SJCRH30 (cell line): ENCODE measurements at regions not wholly inside any gene's neighbourhood (a gene's known extent, or its start where the extent isn't known, plus 50 kb on each side); places are given as distances from the start of the nearest gene placed in this dataset.
A peak's percentile ranks its signal among the peaks of the same experiment; 100 is the strongest.

ENCODE experiments used
- DNase-seq, 2 experiments: peaks; one replicate each; pipeline ENCODE4 v3.0.0-alpha.2; 2015 to 2020
- H3K27ac ChIP-seq: fragments of 250-450 bp; sonication (Bioruptor Pico); 2 replicates; pipeline ENCODE4 v1.5.1; 2020; ENCODE audit warnings: mild to moderate bottlenecking, moderate library complexity
- H3K27me3 ChIP-seq: fragments of 250-450 bp; sonication (Bioruptor Pico); 2 replicates; pipeline ENCODE4 v1.5.1; 2020; ENCODE audit warnings: mild to moderate bottlenecking, moderate library complexity
- H3K36me3 ChIP-seq: fragments of 250-450 bp; sonication (Bioruptor Pico); 2 replicates; pipeline ENCODE4 v1.5.1; 2020; ENCODE audit warnings: mild to moderate bottlenecking, moderate library complexity
- H3K4me1 ChIP-seq: fragments of 250-450 bp; sonication (Bioruptor Pico); 2 replicates; pipeline ENCODE4 v1.5.1; 2020; ENCODE audit warnings: mild to moderate bottlenecking, moderate library complexity
- H3K4me3 ChIP-seq: fragments of 250-450 bp; sonication (Bioruptor Pico); 2 replicates; pipeline ENCODE4 v1.5.1; 2020; ENCODE audit warnings: mild to moderate bottlenecking, moderate library complexity
- H3K9me3 ChIP-seq: fragments of 250-450 bp; sonication (Bioruptor Pico); replicated peaks from 2 replicates; pipeline ENCODE4 v1.5.1; 2020; ENCODE audit warnings: mild to moderate bottlenecking, moderate library complexity

DNA sequence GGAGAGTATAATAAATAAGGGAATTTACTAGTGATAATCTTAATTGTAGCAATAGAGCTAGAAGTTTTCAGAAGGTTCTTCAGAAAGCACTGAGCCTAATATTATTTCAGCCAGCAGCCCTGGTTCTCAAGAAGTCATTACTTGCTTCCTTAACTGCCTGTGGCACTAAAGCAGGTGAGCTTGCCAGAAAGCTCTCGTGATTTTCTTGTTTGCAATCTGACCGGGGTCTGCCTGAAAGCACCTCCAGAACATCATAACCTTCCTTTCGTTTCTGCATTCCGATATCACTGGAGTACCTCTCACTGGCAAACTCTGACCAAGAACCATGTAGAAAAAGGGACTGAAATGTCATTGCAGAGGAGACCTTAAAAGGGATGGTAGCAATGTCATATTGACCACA, 510.3 kb downstream of the ZIC1 start:
- Histone ChIP-seq H3K27ac (no peak overlapping the region), H3K9me3 (no peaks in the 10 kb centered on the region; the same call in 1 of the 2 replicates), H3K4me1 (no peaks in the 10 kb centered on the region), H3K4me3 (no peak overlapping the region), H3K27me3 (no peaks in the 10 kb centered on the region), H3K36me3 (no peaks in the 10 kb centered on the region)
- DNase-seq = no peak

DNA sequence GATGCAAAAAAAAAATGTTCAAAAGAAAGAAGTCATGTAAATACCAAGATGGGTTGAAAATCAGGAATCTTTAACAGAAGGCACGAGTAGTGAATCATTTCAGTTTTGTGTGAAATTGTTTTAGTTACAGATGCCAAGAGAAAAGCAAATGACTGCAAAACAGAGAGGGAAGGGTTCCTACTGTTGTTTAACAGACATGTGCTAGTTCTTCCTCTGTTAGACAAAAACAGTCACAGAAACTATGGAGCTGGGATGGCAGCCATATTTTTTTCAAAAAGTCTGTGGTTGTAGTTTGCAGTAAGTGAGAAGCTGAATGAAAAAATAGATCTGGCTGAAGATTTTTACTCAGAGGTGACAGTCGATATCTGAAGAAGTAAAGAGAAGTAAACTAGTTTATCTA, 511.9 kb downstream of the ZIC1 start:
- H3K27ac ChIP-seq = no peak overlapping the region
- H3K36me3 ChIP-seq = no peaks in the 10 kb centered on the region
- no peak overlapping the region for H3K4me3 ChIP-seq
- no peak for DNase-seq
- H3K4me1 ChIP-seq = no peaks in the 10 kb centered on the region
- no peaks in the 10 kb centered on the region for H3K27me3 ChIP-seq
- H3K9me3 ChIP-seq = no peaks in the 10 kb centered on the region; the same call in 1 of the 2 replicates

DNA sequence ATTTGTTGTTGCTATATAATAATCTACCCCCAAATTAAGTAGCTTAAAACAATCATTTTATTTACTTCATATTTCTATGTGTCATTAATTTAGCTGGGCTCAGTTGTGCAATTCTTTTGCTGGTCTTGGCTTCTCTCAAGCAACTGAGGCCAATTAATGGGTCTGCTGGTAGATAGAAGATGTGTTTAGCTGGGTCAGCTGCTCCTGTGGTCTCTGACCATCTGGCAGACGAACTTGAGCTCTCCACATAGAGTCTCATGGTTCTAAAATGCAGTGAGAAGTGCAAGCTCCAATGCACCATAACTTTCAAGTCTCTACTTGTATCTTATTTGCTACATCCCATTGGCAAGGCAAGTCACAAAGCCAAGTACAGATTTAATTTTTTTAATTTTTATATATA, 515.6 kb downstream of the ZIC1 start:
- Histone ChIP-seq H3K27ac (no peak overlapping the region), H3K27me3 (no peaks in the 10 kb centered on the region), H3K4me1 (no peaks in the 10 kb centered on the region), H3K9me3 (no peaks in the 10 kb centered on the region; the same call in 1 of the 2 replicates), H3K4me3 (no peak overlapping the region), H3K36me3 (no peaks in the 10 kb centered on the region)
- DNase-seq = peak in 1 of 2 experiments; percentile 39

DNA sequence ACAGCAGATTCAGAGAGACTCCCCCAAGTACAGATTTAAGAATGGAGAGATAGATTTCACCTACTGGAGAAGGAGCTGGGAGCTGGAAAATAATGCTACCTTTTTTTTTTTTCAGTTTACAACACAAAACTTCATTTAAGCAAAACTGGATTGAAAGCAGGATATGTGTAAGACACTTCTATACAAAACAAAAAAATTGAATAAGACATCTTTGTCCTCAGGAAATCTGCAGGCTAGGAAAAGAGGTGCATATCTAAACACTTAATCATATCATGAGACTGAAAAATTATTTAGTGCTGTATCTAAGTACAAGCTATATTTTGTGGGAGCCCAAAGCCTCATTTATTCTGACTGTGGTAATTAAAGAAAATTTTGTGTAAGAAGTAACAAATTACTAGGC, 516.1 kb downstream of the ZIC1 start:
- Histone ChIP-seq H3K4me3 (no peak overlapping the region), H3K27me3 (no peaks in the 10 kb centered on the region), H3K27ac (no peak overlapping the region), H3K4me1 (no peaks in the 10 kb centered on the region), H3K36me3 (no peaks in the 10 kb centered on the region), H3K9me3 (no peaks in the 10 kb centered on the region)
- no peak for DNase-seq

DNA sequence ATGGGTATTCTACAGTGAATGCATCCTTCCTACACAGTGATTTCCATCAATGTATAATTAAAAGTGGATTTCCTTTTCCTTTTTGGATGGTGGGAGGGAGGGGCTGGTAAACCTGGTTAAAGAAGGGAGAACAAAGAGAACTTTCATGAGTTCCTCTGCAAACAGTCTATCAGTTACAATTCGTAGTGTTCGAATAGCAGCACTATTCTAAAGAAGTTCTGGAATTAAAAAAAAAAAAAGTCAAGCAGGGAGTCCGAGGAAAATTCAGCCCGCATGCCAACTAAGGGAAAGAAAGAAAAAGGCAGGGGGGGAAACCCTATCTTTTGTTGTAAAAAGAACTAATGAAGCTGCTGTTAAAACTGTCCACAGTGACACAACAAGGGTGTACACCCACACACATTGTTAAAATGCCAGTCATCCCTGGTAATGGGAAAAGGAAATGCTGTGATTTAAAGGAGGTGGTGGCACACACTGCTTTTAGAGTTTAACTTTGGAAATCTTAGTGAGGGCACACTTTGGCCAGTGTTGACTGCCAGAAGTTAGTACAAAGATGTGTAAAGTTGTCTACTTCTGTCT, 521.2 kb downstream of the ZIC1 start:
- H3K9me3 ChIP-seq = no peaks in the 10 kb centered on the region
- H3K4me1 ChIP-seq = peaks cover 10% of the 10 kb centered on the region
- H3K36me3 ChIP-seq = no peaks in the 10 kb centered on the region
- peak in 1 of 2 experiments; percentile 9 for DNase-seq
- no peak overlapping the region; the same call in 1 of the 2 replicates for H3K27ac ChIP-seq
- H3K4me3 ChIP-seq = no peak overlapping the region
- H3K27me3 ChIP-seq = no peaks in the 10 kb centered on the region

DNA sequence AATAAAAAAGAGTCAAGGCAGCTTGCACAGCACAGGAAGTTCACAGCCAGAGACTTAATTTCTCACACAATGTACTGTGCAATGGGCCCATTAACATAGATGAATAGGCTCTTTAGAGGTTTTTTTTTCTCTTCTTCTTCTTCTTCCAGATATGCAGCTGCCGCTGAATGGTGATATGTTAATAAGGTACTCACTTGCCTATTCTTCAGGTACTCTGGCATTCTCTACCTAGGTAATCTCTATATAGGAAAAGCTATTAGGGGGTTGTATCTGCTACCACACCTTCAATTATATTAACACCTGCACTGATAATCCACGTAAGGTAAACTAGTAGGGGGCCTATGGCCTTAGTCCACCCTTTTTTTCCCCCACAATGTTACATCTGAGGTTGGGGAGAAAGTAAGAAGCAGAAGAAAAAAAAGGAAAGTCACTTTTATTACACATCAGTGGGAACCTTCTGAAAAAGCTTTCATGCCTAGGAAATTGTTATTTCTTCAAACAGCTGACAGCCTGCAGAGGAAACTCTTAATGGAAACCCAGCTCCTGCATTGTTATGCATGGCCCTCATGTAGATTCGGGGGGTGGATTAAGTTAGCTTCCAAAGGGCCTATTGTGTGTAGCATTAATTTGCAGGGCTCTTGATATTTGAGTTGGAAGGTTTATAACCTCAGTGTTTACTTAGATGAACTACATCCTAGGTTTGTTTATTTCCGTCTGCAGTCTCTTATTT, 525.5 kb downstream of the ZIC1 start:
- no peaks in the 10 kb centered on the region for H3K36me3 ChIP-seq
- peak; percentile 42 to 72 for DNase-seq
- H3K9me3 ChIP-seq = no peaks in the 10 kb centered on the region
- peak overlapping the region; percentile 21 for H3K27ac ChIP-seq
- peaks cover 48% of the 10 kb centered on the region for H3K4me1 ChIP-seq
- no peaks in the 10 kb centered on the region for H3K27me3 ChIP-seq
- no peak overlapping the region for H3K4me3 ChIP-seq

DNA sequence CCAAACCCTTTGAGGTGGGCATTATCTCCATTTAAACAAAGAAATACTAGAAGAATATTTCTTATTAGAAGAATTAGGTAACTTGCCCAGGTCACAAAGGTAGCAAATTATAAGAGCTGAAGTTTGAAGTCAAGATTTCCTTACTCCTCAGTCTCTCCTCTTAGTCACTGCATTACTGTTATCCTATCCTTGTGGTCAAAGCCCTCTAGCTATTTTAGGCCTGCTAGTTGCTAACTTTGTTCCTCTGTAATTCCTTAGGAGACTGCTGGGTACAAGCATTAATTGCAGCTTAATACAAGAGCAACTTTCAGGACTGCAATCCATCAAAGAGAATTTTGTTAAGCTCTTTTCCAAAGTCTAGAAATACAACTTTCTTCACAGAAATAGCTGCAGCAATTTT, 528.2 kb downstream of the ZIC1 start:
- Histone ChIP-seq H3K4me3 (no peak overlapping the region), H3K9me3 (no peaks in the 10 kb centered on the region), H3K4me1 (peaks cover 52% of the 10 kb centered on the region), H3K27ac (peak overlapping the region; percentile 84), H3K27me3 (no peaks in the 10 kb centered on the region), H3K36me3 (no peaks in the 10 kb centered on the region)
- DNase-seq = peak in 1 of 2 experiments; percentile 61

DNA sequence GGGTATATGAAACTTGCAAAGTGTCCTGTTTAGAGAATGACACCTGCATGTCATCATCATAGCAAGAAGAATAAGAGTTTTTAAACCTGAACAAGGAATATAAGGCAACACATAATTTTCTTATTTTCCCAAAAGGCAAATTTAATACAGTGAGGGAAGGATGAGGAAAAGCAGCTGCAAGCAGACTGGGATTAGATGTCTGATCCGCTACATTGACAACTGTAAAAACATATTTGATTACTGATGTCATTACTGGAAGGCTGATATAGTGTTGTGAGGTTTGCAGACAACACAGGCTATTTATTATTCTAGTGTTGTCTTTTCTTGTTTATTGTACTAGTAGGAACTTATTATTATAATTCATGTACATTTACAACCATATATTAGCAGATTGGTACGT, 528.7 kb downstream of the ZIC1 start:
- DNase-seq = peak; percentile 33 to 74
- Histone ChIP-seq H3K4me3 (no peak overlapping the region), H3K27ac (peak overlapping the region; percentile 84)

DNA sequence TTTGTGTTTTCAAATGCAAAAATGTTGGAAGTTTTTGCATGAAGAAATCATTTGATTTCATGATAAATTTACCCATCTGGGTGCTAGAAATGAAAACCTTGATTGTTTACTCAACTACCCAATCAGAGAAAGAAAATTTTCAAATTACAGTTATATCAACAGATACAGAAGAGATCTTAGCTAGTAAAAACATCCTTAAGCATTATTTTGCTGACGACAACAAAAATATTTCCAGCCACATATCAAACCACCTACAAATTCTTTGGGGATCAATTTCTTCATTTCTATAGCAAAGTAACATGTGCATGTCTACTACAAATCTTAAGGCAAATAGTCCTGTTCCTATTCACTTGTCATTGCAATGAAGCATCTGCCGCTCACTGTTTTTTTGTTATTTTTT, 530.3 kb downstream of the ZIC1 start:
- peaks cover 65% of the 10 kb centered on the region for H3K4me1 ChIP-seq
- H3K27me3 ChIP-seq = no peaks in the 10 kb centered on the region
- peak overlapping the region; percentile 84 for H3K27ac ChIP-seq
- no peaks in the 10 kb centered on the region for H3K36me3 ChIP-seq
- no peak for DNase-seq
- H3K4me3 ChIP-seq = peak overlapping the region; percentile 59
- H3K9me3 ChIP-seq = no peaks in the 10 kb centered on the region

More for the DNA sequence above, 528.7 kb downstream of the ZIC1 start:
- Histone ChIP-seq H3K27me3 (no peaks in the 10 kb centered on the region), H3K9me3 (no peaks in the 10 kb centered on the region), H3K36me3 (no peaks in the 10 kb centered on the region), H3K4me1 (peaks cover 53% of the 10 kb centered on the region)

DNA sequence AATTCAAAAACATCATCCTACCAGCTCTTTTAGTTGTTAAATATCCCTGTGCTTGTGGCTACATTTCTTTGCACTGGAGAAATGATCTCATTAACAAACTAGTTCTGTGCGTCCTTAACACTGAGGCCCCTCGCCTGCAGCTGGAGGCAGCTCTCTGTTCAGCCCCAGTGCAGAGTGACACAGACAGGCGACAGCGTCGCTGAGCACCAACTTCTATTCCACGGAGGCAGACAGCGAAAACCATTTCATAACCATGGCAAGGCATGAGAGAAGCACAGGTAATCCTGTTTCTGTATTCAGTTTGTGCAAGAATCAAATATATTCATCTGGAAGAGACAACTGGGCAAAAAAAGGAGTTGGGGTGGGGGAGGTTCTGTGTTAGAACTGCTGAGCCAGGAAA, 530.7 kb downstream of the ZIC1 start:
- H3K4me3 ChIP-seq = peak overlapping the region; percentile 59
- peaks cover 61% of the 10 kb centered on the region for H3K4me1 ChIP-seq
- no peaks in the 10 kb centered on the region for H3K27me3 ChIP-seq
- peak overlapping the region; percentile 84 for H3K27ac ChIP-seq
- DNase-seq = peak; percentile 69 to 79
- no peaks in the 10 kb centered on the region for H3K9me3 ChIP-seq
- H3K36me3 ChIP-seq = no peaks in the 10 kb centered on the region

DNA sequence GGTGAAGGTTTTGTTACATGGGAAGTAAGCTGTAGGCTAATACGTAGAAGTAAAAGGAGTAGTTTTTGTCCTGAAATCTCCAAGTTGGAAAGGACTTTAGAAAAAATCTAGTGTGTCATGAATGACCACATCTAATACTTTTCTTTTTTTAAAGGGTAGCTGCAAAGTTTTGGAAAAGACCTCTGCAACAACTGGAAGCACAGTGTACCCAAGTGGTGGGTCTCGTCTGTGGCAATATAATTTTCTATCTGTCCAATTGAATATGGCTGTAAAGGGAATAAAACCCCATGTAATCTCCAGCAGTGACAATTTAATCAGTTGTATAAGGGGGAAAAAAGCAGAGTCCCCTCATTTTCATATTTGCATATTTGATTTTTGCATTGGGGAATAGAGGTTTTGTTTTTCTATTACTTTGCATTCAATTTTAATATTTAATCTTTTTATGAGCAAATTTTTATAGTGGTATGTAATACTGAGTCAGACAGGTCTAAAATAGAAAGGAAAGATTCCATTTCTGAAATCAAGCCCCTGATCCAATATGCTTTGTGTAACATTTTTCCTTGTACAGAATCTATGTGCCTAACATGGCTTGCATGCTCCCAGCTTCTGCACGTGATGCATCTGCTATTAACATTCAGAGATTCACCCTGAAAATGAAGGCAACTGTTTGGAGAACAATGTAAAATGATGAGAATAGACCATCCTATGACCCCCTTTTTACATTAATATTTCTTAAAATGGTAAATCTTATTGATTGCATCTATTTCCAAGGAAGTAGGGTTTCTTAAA, 531.4 kb downstream of the ZIC1 start:
- H3K9me3 ChIP-seq = no peaks in the 10 kb centered on the region
- peak overlapping the region; percentile 59 for H3K4me3 ChIP-seq
- H3K4me1 ChIP-seq = peaks cover 55% of the 10 kb centered on the region
- H3K36me3 ChIP-seq = no peaks in the 10 kb centered on the region
- H3K27ac ChIP-seq = peak overlapping the region; percentile 84; the same call in 1 of the 2 replicates
- no peaks in the 10 kb centered on the region for H3K27me3 ChIP-seq
- peak in 1 of 2 experiments; percentile 52 for DNase-seq

DNA sequence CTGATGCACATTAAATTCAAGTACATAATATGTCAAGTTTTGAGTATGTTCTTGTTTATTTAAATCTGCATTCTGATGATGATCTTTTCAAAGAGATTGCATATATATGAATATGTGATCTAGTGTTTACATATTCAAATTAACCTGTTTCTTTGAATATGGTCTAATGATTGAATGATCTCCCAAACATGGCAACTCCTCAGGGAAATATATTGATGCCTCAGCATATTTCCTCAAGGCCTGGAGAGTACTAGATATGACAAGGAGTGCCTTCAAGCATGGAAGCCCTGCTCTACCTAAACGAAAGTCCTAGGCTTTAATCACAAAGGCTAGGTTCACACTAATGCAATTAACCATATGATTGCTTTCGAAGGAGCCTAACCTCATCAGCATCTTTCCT, 532.8 kb downstream of the ZIC1 start:
- Histone ChIP-seq H3K4me3 (no peak overlapping the region), H3K27me3 (no peaks in the 10 kb centered on the region), H3K9me3 (no peaks in the 10 kb centered on the region), H3K36me3 (no peaks in the 10 kb centered on the region), H3K27ac (no peak overlapping the region), H3K4me1 (peaks cover 43% of the 10 kb centered on the region)
- peak in 1 of 2 experiments; percentile 4 for DNase-seq

DNA sequence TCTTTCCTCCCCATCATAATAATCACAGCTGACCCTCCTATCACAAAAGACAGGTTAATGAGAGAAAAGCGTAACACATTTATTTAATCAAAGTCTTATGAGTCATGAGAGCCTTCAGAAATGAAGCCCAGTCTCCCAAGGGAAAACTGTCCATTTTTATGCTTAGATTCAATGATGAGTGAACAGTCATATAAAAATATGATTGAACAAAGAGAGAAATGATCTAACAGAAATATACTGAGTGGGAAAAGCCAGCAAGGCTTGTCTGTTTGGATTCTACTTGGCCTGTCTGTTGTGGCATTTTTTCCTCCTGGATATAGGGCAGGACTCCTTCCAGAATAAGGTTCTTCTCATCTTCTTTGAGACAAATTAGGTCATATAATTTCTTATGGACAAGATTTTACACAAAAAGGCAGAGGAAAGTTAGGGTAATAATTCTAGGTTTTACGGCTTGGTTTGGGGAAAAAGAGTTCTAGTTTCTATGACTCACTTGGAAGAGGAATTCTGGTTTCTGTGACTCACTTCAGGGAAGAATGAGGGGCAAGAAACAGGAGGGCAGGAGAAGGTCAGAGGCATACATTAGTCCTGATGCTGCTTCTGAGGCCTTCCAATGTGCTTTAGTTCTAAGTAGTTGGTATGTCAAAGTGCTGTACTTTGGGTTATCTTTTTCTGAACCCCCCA, 534.2 kb downstream of the ZIC1 start:
- Histone ChIP-seq H3K4me3 (peak overlapping the region; percentile 18; the same call in 1 of the 2 replicates), H3K27me3 (no peaks in the 10 kb centered on the region), H3K9me3 (no peaks in the 10 kb centered on the region), H3K36me3 (no peaks in the 10 kb centered on the region), H3K4me1 (peaks cover 30% of the 10 kb centered on the region), H3K27ac (peak overlapping the region; percentile 91)
- DNase-seq = peak in 1 of 2 experiments; percentile 54

DNA sequence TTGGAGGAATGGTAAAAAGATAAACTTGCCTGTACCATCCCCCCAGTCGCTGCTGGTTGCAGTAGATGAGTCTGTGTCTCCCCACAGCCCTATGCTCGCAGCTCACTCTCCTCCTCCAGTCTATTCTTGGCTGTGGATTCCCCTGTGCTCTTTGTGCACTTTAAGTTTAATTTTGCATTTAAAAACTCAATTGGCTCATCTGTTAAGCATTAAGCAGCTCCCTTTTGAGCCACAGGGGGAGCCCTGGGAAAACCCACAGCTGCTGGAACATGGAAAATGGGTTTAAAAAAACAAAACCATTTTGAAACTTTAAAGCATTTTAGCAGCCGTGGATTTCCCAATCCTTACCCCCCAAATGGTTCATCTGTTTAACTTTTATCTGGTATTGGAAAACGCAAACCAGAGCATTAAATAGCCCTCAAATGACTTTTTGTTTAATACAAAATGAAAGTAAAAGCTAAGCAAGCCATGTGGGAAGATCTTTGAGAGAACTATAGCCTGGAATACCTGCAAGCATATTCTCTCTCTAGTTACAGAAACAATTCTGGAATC, 536.9 kb downstream of the ZIC1 start:
- Histone ChIP-seq H3K4me1 (peaks cover 18% of the 10 kb centered on the region), H3K9me3 (no peaks in the 10 kb centered on the region), H3K27me3 (no peaks in the 10 kb centered on the region), H3K27ac (no peak overlapping the region), H3K4me3 (no peak overlapping the region), H3K36me3 (no peaks in the 10 kb centered on the region)
- peak in 1 of 2 experiments; percentile 39 for DNase-seq
